A673 (cell line): ENCODE measurements at regions not wholly inside any gene's neighbourhood (a gene's known extent, or its start where the extent isn't known, plus 50 kb on each side); places are given as distances from the start of the nearest gene placed in this dataset.

Experiments used
- BruUV-seq: library from RNA; stranded (reverse); fragments of 400-500 nt; replicated peaks from 2 replicates; lab custom pipeline; 2021; lab: Mats Ljungman, UMichigan
- CTCF ChIA-PET: fragments of 300-600 bp; sonication (Branson Sonifier 250); formaldehyde crosslinking; loops from one replicate; lab custom pipeline; 2022; ENCODE audit warnings: antibody characterized with exemption; lab: Charles Lee
- POLR2A ChIA-PET: fragments of 300-600 bp; sonication (Branson Sonifier 250); formaldehyde crosslinking; loops from one replicate; lab custom pipeline; 2022; ENCODE audit warnings: antibody characterized with exemption; ENCODE audit not compliant: low non-redundant PET; lab: Charles Lee
- DNase-seq: peaks from one replicate; pipeline ENCODE4 v3.0.0-alpha.2; 2015; ENCODE audit warnings: low spot score
- H3K27ac ChIP-seq: fragments of 200-600 bp; sonication (generic); 2 replicates; pipeline ENCODE4 v1.5.1; 2016; ENCODE audit warnings: mixed run types, low read depth, mild to moderate bottlenecking, mixed read lengths, antibody characterized with exemption, low read length; ENCODE audit not compliant: poor library complexity, severe bottlenecking
- H3K27me3 ChIP-seq: fragments of 200-600 bp; sonication (generic); replicated peaks from 2 replicates; pipeline ENCODE4 v1.6.1; 2017; ENCODE audit warnings: mixed run types, low read depth, mild to moderate bottlenecking, mixed read lengths, antibody characterized with exemption, low read length; ENCODE audit not compliant: insufficient read depth, poor library complexity
- H3K36me3 ChIP-seq: fragments of 200-600 bp; sonication (generic); 2 replicates; pipeline ENCODE4 v1.6.1; 2016; ENCODE audit warnings: mixed run types, mild to moderate bottlenecking, mixed read lengths, antibody characterized with exemption, low read length; ENCODE audit not compliant: insufficient read depth, poor library complexity, severe bottlenecking
- H3K4me1 ChIP-seq: fragments of 200-600 bp; sonication (generic); 2 replicates; pipeline ENCODE4 v1.6.1; 2017; ENCODE audit warnings: mixed run types, mild to moderate bottlenecking, mixed read lengths, antibody characterized with exemption, low read length; ENCODE audit not compliant: insufficient read depth, poor library complexity, severe bottlenecking
- H3K4me3 ChIP-seq: fragments of 200-600 bp; sonication (generic); 2 replicates; pipeline ENCODE4 v1.5.1; 2016; ENCODE audit warnings: low read depth, mixed run types, mild to moderate bottlenecking, mixed read lengths, low read length; ENCODE audit not compliant: poor library complexity, severe bottlenecking
- H3K9me3 ChIP-seq: fragments of 200-600 bp; sonication (generic); 2 replicates; pipeline ENCODE4 v1.6.1; 2016; ENCODE audit warnings: mixed run types, low read depth, mild to moderate bottlenecking, mixed read lengths, antibody characterized with exemption, low read length; ENCODE audit not compliant: poor library complexity, severe bottlenecking
- CTCF ChIP-seq: fragments of 300-800, 200-600 bp; sonication (generic); conservative IDR thresholded peaks from 2 replicates; pipeline ENCODE4 v1.5.1; 2017; ENCODE audit warnings: low read depth, mild to moderate bottlenecking, antibody characterized with exemption, low read length, moderate library complexity, mixed read lengths
- EZH2 ChIP-seq: fragments of 200-600 bp; sonication (generic); IDR thresholded peaks from 2 replicates; pipeline ENCODE4 v1.6.1; 2017; ENCODE audit warnings: borderline replicate concordance, low read depth, mild to moderate bottlenecking, mixed read lengths, antibody characterized with exemption, low read length; ENCODE audit not compliant: poor library complexity, severe bottlenecking
- intact Hi-C: fragments of 100-400 bp; cut with micrococcal nuclease; formaldehyde crosslinking; loops from one replicate; pipeline ENCODE4 v1.10.0; 2022; ENCODE audit not compliant: unreplicated experiment

- TF ChIP-seq EZH2: no peak
- no peak for TF ChIP-seq CTCF
- no peaks in the 10 kb centered on the region for H3K9me3 ChIP-seq
- DNase-seq: no peak
- H3K27ac ChIP-seq: no peak overlapping the region
- intact Hi-C loops: no loop called here
- CTCF ChIA-PET: no interaction called here
- H3K4me1 ChIP-seq: no peaks in the 10 kb centered on the region
- POLR2A ChIA-PET: no interaction called here
- no peak overlapping the region for H3K4me3 ChIP-seq
- no peaks in the 10 kb centered on the region for H3K27me3 ChIP-seq
- H3K36me3 ChIP-seq: no peaks in the 10 kb centered on the region
- BruUV-seq: no TSS peak
Measured at GRCh38 chr5:158268286-158268685, 409.3 kb upstream of the CLINT1 start.

- no peaks in the 10 kb centered on the region for H3K9me3 ChIP-seq
- BruUV-seq: no TSS peak
- H3K27ac ChIP-seq: no peak overlapping the region
- ChIA-PET POLR2A (no interaction called here), CTCF (no interaction called here)
- no peak overlapping the region for H3K4me3 ChIP-seq
- DNase-seq: no peak
- TF ChIP-seq EZH2 (no peak), CTCF (no peak)
- no peaks in the 10 kb centered on the region for H3K4me1 ChIP-seq
- no peaks in the 10 kb centered on the region for H3K36me3 ChIP-seq
- H3K27me3 ChIP-seq: no peaks in the 10 kb centered on the region
- intact Hi-C loops: no loop called here
Measured at GRCh38 chr5:158267228-158267627, 408.3 kb upstream of the CLINT1 start.

- no peak overlapping the region for H3K27ac ChIP-seq
- intact Hi-C loops: no loop called here
- CTCF ChIA-PET: no interaction called here
Measured at GRCh38 chr5:158265931-158266700, 407.2 kb upstream of the CLINT1 start.

More at GRCh38 chr5:158265931-158266700, 407.2 kb upstream of the CLINT1 start:
- BruUV-seq: no TSS peak
- DNase-seq: no peak
- no peaks in the 10 kb centered on the region for H3K9me3 ChIP-seq
- POLR2A ChIA-PET: no interaction called here
- H3K4me1 ChIP-seq: no peaks in the 10 kb centered on the region
- H3K4me3 ChIP-seq: no peak overlapping the region
- H3K27me3 ChIP-seq: no peaks in the 10 kb centered on the region
- no peaks in the 10 kb centered on the region for H3K36me3 ChIP-seq
- TF ChIP-seq CTCF (no peak), EZH2 (no peak)
